HG02885 (cell line): ENCODE measurements at regions not wholly inside any gene's neighbourhood (a gene's known extent, or its start where the extent isn't known, plus 50 kb on each side); places are given as distances from the start of the nearest gene placed in this dataset.
"Not testable (repeated sequence)": the region's sequence is repeated elsewhere in the genome, so short reads cannot be mapped to it uniquely, and the experiment has no call there.

Experiments
- ATAC-seq: cut with Tn5 transposase; IDR thresholded peaks from one replicate; pipeline ENCODE4 v1.9.1; 2021; ENCODE audit warnings: mild to moderate bottlenecking; ENCODE audit not compliant: unreplicated experiment, poor library complexity

DNA sequence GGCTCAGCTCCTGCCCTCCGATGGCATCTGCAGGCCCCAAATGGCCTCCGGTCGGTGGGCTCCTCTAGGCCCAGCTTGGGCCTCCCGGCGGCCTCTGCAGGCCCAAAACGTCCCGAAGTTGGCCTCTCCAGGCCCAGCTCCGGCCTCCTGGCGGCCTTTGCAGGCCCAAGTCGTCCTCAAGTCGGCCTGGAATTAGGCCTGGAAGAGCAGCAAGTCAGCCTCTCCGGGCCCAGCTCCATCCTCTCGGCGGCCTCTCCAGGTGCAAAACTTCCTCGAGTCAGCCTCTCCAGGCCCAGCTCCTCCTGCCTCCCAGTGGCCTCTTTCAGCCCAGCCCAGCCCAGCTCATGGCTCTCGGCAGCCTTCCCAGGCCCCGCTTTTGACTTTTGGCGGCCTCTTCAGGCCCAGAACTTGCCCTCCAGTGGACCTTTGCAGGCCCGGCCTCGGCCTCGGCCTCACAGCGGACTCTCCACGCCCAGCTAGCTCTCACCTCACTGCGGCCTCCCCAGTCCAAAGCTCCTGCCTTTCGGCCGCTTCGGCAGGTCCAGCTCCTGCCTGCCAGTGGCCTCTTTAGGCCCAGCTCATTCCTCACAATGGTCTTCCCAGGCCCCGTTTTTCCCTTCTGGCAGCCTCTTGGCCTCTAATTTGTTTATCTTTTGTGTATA is 357.3 kb downstream of the ZNF37A start:
- not testable (repeated sequence) for ATAC-seq
